ENCODE measurements at regions not wholly inside any gene's neighbourhood (a gene's known extent, or its start where the extent isn't known, plus 50 kb on each side); places are given as distances from the start of the nearest gene placed in this dataset.

DNA sequence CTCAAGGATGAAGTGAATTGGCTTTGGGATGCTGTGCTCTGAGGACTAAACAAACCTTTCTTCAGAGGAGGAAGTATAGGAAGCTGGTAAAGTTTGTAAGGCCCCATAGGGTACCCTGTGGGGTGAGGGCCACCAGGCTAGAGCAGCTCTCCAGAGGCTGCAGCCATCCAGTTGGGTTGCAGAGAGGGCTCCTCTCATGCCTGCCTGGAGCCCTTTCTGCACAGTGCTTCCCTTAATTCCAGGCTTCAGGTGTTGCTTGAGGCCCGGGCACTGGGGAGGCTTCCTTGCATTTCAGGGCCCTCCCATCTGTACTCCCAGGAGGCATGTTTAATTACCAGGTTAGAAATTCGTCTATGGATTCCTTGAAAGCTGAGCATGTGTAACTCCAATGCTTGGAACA lies 95.3 kb upstream of the FSTL4 start:
- Histone ChIP-seq H3K27me3 (ENCODE audit: control insufficient read depth, low read length) (peaks cover 3% of the 10 kb centered on the region; the same call in 1 of the 2 replicates), H3K36me3 (ENCODE audit: control insufficient read depth, low read length) (no peaks in the 10 kb centered on the region), H3K9me3 (ENCODE audit: control insufficient read depth, insufficient read depth, low read length) (no peaks in the 10 kb centered on the region), H3F3A (ENCODE audit: control insufficient read depth, insufficient read depth) (no peaks in the 10 kb centered on the region), H3K4me1 (ENCODE audit: control insufficient read depth, low read length) (no peaks in the 10 kb centered on the region), H3K27ac (ENCODE audit: low read depth, low read length) (no peak overlapping the region), H4K20me1 (ENCODE audit: control insufficient read depth, insufficient read depth, low read depth, low read length) (no peaks in the 10 kb centered on the region), H3K9me2 (replicated peaks; ENCODE audit: control insufficient read depth, low read length) (no peaks in the 10 kb centered on the region), H3K4me3 (ENCODE audit: low read length) (no peak overlapping the region), H3K79me2 (ENCODE audit: control insufficient read depth, low read length) (no peaks in the 10 kb centered on the region), H3K4me2 (ENCODE audit: low read length) (no peak overlapping the region)
- TF ChIP-seq, protein P1, sequence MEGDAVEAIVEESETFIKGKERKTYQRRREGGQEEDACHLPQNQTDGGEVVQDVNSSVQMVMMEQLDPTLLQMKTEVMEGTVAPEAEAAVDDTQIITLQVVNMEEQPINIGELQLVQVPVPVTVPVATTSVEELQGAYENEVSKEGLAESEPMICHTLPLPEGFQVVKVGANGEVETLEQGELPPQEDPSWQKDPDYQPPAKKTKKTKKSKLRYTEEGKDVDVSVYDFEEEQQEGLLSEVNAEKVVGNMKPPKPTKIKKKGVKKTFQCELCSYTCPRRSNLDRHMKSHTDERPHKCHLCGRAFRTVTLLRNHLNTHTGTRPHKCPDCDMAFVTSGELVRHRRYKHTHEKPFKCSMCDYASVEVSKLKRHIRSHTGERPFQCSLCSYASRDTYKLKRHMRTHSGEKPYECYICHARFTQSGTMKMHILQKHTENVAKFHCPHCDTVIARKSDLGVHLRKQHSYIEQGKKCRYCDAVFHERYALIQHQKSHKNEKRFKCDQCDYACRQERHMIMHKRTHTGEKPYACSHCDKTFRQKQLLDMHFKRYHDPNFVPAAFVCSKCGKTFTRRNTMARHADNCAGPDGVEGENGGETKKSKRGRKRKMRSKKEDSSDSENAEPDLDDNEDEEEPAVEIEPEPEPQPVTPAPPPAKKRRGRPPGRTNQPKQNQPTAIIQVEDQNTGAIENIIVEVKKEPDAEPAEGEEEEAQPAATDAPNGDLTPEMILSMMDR (IDR thresholded peaks at IDR 0.05; ENCODE audit: low read depth, low read length, poor library complexity, severe bottlenecking), result no peak
- no peak for TF ChIP-seq EZH2phosphoT487 (IDR thresholded peaks at IDR 0.05; ENCODE audit: borderline replicate concordance, low read length)

DNA sequence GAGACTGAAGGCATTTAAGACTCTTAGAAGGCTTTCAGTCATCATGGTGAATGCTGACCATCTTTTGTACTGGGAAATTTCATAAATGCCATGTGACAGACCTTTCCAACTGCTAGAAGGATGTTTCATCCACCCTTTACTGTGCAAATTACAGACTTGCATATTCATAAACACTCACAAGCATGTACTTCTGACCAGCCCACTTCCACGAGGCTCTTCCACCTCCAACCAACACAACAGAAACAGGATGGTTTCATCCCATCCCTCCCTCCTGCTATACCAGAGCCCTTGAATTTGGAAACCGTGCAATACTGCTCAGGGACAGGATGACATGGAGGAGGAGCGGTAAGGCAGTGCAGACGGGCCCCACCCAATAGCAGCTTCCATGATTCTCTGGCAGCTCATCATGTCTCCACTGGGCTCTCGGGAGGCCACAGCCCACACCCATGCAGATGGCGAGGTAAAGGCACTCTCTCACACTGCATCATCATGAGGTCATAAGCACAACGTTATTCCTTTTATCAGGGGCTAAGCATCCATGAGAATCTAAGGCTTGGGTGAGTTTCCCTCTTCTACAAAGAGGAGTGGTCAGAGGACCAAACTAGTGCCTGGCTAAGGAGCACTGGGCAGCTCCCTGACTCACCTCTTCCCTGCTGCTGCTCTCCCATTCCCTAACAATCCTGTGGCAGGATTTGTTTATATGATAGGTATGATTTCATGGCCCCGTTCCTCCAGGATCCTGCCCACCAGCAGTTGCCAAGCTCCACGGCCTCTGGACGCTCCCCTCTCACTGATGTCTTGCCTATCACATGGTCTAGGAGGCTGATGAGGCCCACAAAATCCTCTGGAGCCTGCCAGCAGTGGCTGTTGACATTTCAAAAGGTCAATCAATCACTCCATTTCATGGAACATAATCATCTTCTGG lies 94.4 kb upstream of the FSTL4 start:
- no peaks in the 10 kb centered on the region for H3K79me2 ChIP-seq (ENCODE audit: control insufficient read depth, low read length)
- peaks cover 3% of the 10 kb centered on the region; the same call in 1 of the 2 replicates for H3K27me3 ChIP-seq (ENCODE audit: control insufficient read depth, low read length)
- H3K4me1 ChIP-seq (ENCODE audit: control insufficient read depth, low read length), result no peaks in the 10 kb centered on the region
- no peak for TF ChIP-seq EZH2phosphoT487 (IDR thresholded peaks at IDR 0.05; ENCODE audit: borderline replicate concordance, low read length)
- TF ChIP-seq, protein P1 (IDR thresholded peaks at IDR 0.05; ENCODE audit: low read depth, low read length, poor library complexity, severe bottlenecking), result no peak
- H3K4me2 ChIP-seq (ENCODE audit: low read length), result no peak overlapping the region
- H3F3A ChIP-seq (ENCODE audit: control insufficient read depth, insufficient read depth), result no peaks in the 10 kb centered on the region
- no peaks in the 10 kb centered on the region for H3K9me2 ChIP-seq (replicated peaks; ENCODE audit: control insufficient read depth, low read length)
- no peaks in the 10 kb centered on the region for H4K20me1 ChIP-seq (ENCODE audit: control insufficient read depth, insufficient read depth, low read depth, low read length)
- no peaks in the 10 kb centered on the region for H3K9me3 ChIP-seq (ENCODE audit: control insufficient read depth, insufficient read depth, low read length)
- H3K4me3 ChIP-seq (ENCODE audit: low read length), result no peak overlapping the region
- no peak overlapping the region for H3K27ac ChIP-seq (ENCODE audit: low read depth, low read length)
- no peaks in the 10 kb centered on the region for H3K36me3 ChIP-seq (ENCODE audit: control insufficient read depth, low read length)

DNA sequence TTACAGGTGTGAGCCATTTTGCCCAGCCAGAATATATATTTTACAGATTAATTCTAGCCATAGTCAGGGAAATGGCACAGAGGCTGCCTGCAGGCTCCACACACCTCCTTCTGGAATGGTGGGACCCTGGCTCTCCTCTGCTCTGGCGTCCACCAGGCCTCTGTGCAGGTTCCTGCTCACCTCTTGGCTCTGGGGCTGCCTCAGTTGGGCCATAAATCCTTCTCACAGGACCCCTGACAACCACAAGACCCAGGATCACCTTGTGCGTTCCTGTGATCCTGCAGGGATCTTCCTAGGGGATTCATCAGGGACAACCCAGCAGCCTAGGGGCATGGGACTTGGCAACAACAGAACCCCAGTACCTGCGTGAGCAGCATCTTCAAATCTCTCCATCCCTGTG lies 93.0 kb upstream of the FSTL4 start:
- no peak for TF ChIP-seq EZH2phosphoT487 (IDR thresholded peaks at IDR 0.05; ENCODE audit: borderline replicate concordance, low read length)
- TF ChIP-seq, protein P1 (IDR thresholded peaks at IDR 0.05; ENCODE audit: low read depth, low read length, poor library complexity, severe bottlenecking), result no peak

More for the DNA sequence above, 93.0 kb upstream of the FSTL4 start:
- Histone ChIP-seq H3K4me2 (ENCODE audit: low read length) (no peak overlapping the region), H3K36me3 (ENCODE audit: control insufficient read depth, low read length) (no peaks in the 10 kb centered on the region), H3K79me2 (ENCODE audit: control insufficient read depth, low read length) (no peaks in the 10 kb centered on the region), H4K20me1 (ENCODE audit: control insufficient read depth, insufficient read depth, low read depth, low read length) (no peaks in the 10 kb centered on the region), H3F3A (ENCODE audit: control insufficient read depth, insufficient read depth) (no peaks in the 10 kb centered on the region), H3K4me1 (ENCODE audit: control insufficient read depth, low read length) (no peaks in the 10 kb centered on the region), H3K4me3 (ENCODE audit: low read length) (no peak overlapping the region), H3K9me3 (ENCODE audit: control insufficient read depth, insufficient read depth, low read length) (no peaks in the 10 kb centered on the region), H3K27me3 (ENCODE audit: control insufficient read depth, low read length) (peaks cover 3% of the 10 kb centered on the region; the same call in 1 of the 2 replicates), H3K9me2 (replicated peaks; ENCODE audit: control insufficient read depth, low read length) (no peaks in the 10 kb centered on the region), H3K27ac (ENCODE audit: low read depth, low read length) (no peak overlapping the region)
